ENCODE measurements at regions not wholly inside any gene's neighbourhood (a gene's known extent, or its start where the extent isn't known, plus 50 kb on each side); places are given as distances from the start of the nearest gene placed in this dataset.
"Not testable (repeated sequence)": the region's sequence is repeated elsewhere in the genome, so short reads cannot be mapped to it uniquely, and the experiment has no call there.

DNA sequence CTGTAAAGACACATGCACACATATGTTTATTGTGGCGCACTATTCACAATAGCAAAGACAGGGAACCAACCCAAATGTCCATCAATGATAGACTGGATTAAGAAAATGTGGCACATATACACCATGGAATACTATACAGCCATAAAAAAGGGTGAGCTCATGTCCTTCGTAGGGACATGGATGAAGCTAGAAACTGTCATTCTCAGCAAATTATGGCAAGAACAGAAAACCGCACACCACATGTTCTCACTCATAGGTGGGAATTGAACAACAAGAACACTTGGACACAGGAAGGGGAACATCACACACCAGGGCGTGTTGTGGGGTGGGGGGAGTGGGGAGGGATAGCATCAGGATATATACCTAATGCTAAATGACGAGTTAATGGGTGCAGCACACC is 304.9 kb upstream of the NRSN1 start:
- TF ChIP-seq, protein P1, sequence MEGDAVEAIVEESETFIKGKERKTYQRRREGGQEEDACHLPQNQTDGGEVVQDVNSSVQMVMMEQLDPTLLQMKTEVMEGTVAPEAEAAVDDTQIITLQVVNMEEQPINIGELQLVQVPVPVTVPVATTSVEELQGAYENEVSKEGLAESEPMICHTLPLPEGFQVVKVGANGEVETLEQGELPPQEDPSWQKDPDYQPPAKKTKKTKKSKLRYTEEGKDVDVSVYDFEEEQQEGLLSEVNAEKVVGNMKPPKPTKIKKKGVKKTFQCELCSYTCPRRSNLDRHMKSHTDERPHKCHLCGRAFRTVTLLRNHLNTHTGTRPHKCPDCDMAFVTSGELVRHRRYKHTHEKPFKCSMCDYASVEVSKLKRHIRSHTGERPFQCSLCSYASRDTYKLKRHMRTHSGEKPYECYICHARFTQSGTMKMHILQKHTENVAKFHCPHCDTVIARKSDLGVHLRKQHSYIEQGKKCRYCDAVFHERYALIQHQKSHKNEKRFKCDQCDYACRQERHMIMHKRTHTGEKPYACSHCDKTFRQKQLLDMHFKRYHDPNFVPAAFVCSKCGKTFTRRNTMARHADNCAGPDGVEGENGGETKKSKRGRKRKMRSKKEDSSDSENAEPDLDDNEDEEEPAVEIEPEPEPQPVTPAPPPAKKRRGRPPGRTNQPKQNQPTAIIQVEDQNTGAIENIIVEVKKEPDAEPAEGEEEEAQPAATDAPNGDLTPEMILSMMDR (IDR thresholded peaks at IDR 0.05): not testable (repeated sequence)
- TF ChIP-seq POLR2A (IDR thresholded peaks at IDR 0.05): not testable (repeated sequence)

All from thyroid gland (tissue), 4 donors.